ENCODE measurements at regions not wholly inside any gene's neighbourhood (a gene's known extent, or its start where the extent isn't known, plus 50 kb on each side); places are given as distances from the start of the nearest gene placed in this dataset.

DNA sequence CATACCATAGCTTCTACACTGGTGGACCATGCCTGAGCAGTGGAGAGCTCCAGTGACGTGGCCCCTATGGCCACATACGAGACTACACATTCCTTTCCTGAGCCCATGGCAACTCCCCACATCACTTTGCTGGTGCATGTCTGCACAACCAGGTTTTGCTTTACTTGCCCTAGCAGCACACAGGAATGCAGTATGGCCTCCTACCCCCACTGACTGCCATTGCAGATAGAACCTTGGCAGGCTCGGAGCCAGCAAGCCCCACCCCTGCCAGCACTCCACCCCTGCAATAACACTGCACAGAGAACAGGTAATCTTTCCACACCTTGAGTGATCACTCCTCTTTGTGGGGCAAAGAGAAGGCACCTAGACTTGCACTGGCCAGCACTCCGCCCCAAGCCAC lies 531.9 kb upstream of the CAMK1G start:
- Histone ChIP-seq H3K27me3 (peaks cover 0 to 4% (median 0%) of the 10 kb centered on the region in 4 donors), H3K36me3 (no peaks in the 10 kb centered on the region), H3K9me3 (peaks cover 0 to 39% (median 7%) of the 10 kb centered on the region in 4 donors), H3K27ac (replicated peaks in 1 of 4) (no peak overlapping the region), H3K4me3 (no peak overlapping the region), H3K4me1 (no peaks in the 10 kb centered on the region)
- WGBS = 95% methylated on average over 4 of the region's 4 CpGs
- DNase-seq (ENCODE audit: extremely low spot score) = no peak
- TF ChIP-seq POLR2A (IDR thresholded peaks at IDR 0.05; ENCODE audit: low read depth) = no peak
- intact Hi-C loops (cut with DNase I) = no loop called here

DNA sequence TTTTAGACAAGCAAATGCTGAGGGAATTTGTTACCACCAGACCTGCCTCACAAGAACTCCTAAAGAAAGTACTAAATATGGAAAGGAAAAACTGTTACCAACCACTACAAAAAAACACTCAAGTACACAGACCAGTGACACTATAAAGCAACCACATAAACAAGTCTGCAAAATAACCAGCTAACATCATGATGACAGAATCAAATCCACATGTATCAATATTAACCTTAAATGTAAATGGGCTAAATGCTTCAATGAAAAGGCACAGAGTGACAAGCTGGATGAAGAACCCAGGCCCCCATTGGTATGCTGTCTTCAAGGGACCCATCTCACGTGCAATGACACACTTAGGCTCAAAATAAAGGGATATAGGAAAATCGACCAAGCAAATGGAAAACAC lies 529.9 kb upstream of the CAMK1G start:
- TF ChIP-seq POLR2AphosphoS5 (IDR thresholded peaks at IDR 0.05) (no peak), POLR2A (IDR thresholded peaks at IDR 0.05; ENCODE audit: low read depth) (no peak), EP300 (IDR thresholded peaks at IDR 0.05) (no peak)
- TF ChIP-seq, protein P1, sequence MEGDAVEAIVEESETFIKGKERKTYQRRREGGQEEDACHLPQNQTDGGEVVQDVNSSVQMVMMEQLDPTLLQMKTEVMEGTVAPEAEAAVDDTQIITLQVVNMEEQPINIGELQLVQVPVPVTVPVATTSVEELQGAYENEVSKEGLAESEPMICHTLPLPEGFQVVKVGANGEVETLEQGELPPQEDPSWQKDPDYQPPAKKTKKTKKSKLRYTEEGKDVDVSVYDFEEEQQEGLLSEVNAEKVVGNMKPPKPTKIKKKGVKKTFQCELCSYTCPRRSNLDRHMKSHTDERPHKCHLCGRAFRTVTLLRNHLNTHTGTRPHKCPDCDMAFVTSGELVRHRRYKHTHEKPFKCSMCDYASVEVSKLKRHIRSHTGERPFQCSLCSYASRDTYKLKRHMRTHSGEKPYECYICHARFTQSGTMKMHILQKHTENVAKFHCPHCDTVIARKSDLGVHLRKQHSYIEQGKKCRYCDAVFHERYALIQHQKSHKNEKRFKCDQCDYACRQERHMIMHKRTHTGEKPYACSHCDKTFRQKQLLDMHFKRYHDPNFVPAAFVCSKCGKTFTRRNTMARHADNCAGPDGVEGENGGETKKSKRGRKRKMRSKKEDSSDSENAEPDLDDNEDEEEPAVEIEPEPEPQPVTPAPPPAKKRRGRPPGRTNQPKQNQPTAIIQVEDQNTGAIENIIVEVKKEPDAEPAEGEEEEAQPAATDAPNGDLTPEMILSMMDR (IDR thresholded peaks at IDR 0.05) = no peak
- Histone ChIP-seq H3K4me1 (no peaks in the 10 kb centered on the region), H3K4me3 (no peak overlapping the region), H3K9me3 (peaks cover 0 to 46% (median 9%) of the 10 kb centered on the region in 4 donors), H3K36me3 (no peaks in the 10 kb centered on the region), H3K27me3 (peaks cover 0 to 4% (median 0%) of the 10 kb centered on the region in 4 donors), H3K27ac (replicated peaks in 1 of 4) (no peak overlapping the region)
- intact Hi-C loops (cut with DNase I) = no loop called here
- DNase-seq (ENCODE audit: extremely low spot score) = no peak
- WGBS = 92% methylated on average over 2 of the region's 2 CpGs

DNA sequence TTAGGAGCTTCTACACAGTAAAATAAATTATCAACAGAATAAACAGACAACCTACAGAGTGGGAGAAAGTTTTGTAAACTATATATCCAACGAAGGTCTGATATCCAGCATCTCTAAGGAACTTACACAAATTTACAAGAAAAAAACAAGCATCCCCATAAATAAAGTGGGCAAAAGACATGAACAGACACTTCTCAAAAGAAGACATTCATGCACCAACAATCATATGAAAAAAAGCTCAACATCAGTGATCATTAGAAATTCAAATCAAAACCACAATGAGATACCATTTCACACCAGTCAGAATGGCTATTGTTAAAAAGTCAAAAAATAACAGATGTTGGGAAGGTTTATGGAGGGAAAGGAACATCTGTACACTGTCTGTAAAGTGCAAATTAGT lies 526.4 kb upstream of the CAMK1G start:
- Histone ChIP-seq H3K27ac (replicated peaks in 1 of 4) (no peak overlapping the region), H3K4me1 (no peaks in the 10 kb centered on the region), H3K36me3 (no peaks in the 10 kb centered on the region), H3K9me3 (peaks cover 0 to 40% (median 9%) of the 10 kb centered on the region in 4 donors), H3K27me3 (peaks cover 0 to 4% (median 0%) of the 10 kb centered on the region in 4 donors), H3K4me3 (no peak overlapping the region)
- TF ChIP-seq POLR2A (IDR thresholded peaks at IDR 0.05; ENCODE audit: low read depth) (no peak), EP300 (IDR thresholded peaks at IDR 0.05) (no peak), POLR2AphosphoS5 (IDR thresholded peaks at IDR 0.05) (no peak)
- TF ChIP-seq, protein P1 (IDR thresholded peaks at IDR 0.05) = no peak
- intact Hi-C loops (cut with DNase I) = no loop called here
- no peak for DNase-seq (ENCODE audit: extremely low spot score)
- 83% methylated on average over 1 of the region's 1 CpG for whole genome bisulfite sequencing

DNA sequence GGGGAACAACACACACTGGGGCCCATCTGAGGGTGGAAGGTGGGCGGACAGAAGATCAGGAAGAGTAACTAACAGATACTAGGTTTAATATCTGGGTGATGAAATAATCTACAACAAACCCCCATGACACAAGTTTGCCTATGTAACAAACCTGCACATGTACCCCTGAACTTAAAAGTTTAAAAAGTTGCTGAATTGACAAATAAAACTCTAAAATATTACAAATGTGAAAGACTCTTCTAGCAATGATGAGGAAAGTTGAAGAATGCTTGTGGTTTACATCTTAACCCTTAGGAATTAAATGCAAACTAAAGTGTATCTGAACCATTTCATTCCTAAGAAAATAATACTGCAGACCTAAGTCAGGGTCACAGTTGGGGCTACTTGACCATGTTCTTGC lies 525.6 kb upstream of the CAMK1G start:
- no peak for TF ChIP-seq EP300 (IDR thresholded peaks at IDR 0.05)
- TF ChIP-seq POLR2A (IDR thresholded peaks at IDR 0.05; ENCODE audit: low read depth) = no peak
- TF ChIP-seq, protein P1 (IDR thresholded peaks at IDR 0.05) = no peak
- no peak for TF ChIP-seq POLR2AphosphoS5 (IDR thresholded peaks at IDR 0.05)
- WGBS = 96% methylated on average over 1 of the region's 1 CpG
- Histone ChIP-seq H3K36me3 (no peaks in the 10 kb centered on the region), H3K9me3 (peaks cover 0 to 40% (median 9%) of the 10 kb centered on the region in 4 donors), H3K27me3 (peaks cover 0 to 4% (median 0%) of the 10 kb centered on the region in 4 donors), H3K27ac (replicated peaks in 1 of 4) (no peak overlapping the region), H3K4me1 (no peaks in the 10 kb centered on the region), H3K4me3 (no peak overlapping the region)
- intact Hi-C loops (cut with DNase I) = no loop called here
- no peak for DNase-seq (ENCODE audit: extremely low spot score)

DNA sequence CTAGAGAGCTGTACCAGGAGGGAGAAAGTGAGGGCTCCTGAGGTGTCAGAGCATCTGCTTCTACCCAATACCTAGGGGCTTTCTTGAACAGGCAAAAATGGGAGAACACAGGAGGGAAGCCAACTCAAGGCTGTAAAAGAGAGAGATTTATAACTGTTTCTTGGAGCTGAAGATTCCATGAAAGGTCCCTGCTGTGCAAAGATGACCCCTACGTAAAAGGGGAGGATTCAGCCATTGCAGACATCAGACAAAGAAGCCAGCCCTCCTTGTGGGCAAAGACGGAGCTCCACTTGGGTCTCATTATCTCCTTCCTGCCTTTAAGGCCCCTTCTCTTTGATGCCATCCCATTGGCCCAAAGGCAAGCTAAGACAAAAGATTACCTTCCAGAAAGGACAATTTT lies 524.1 kb upstream of the CAMK1G start:
- Histone ChIP-seq H3K4me3 (no peak overlapping the region), H3K27me3 (peaks cover 0 to 4% (median 0%) of the 10 kb centered on the region in 4 donors), H3K27ac (replicated peaks in 1 of 4) (no peak overlapping the region), H3K4me1 (no peaks in the 10 kb centered on the region), H3K36me3 (no peaks in the 10 kb centered on the region), H3K9me3 (peaks cover 0 to 28% (median 4%) of the 10 kb centered on the region in 4 donors)
- WGBS = 71% methylated on average over 2 of the region's 2 CpGs
- no peak for DNase-seq (ENCODE audit: extremely low spot score)
- TF ChIP-seq POLR2AphosphoS5 (IDR thresholded peaks at IDR 0.05) = no peak
- TF ChIP-seq, protein P1 (IDR thresholded peaks at IDR 0.05) = no peak
- no peak for TF ChIP-seq EP300 (IDR thresholded peaks at IDR 0.05)
- TF ChIP-seq POLR2A (IDR thresholded peaks at IDR 0.05; ENCODE audit: low read depth) = no peak
- intact Hi-C loops (cut with DNase I) = no loop called here
